Trophoblast cell (in vitro differentiated cells and primary cell): ENCODE measurements at regions not wholly inside any gene's neighbourhood (a gene's known extent, or its start where the extent isn't known, plus 50 kb on each side); places are given as distances from the start of the nearest gene placed in this dataset.

Experiments used
- DNase-seq, 2 donors: peaks; one replicate each; pipeline ENCODE4 v3.0.0-alpha.2; 2016
- H2AFZ ChIP-seq: 2 replicates; pipeline ENCODE4 v1.6.1; 2013; ENCODE audit warnings: low read length, moderate library complexity, mild to moderate bottlenecking; ENCODE audit not compliant: insufficient read depth, poor library complexity
- H2AK5ac ChIP-seq: 2 replicates; pipeline ENCODE4 v1.6.1; 2013; ENCODE audit warnings: mild to moderate bottlenecking, low read length
- H2BK120ac ChIP-seq: 2 replicates; pipeline ENCODE4 v1.6.1; 2013; ENCODE audit warnings: low read length, mild to moderate bottlenecking, moderate library complexity; ENCODE audit not compliant: insufficient read depth, poor library complexity
- H2BK12ac ChIP-seq: 2 replicates; pipeline ENCODE4 v1.6.1; 2013; ENCODE audit warnings: mild to moderate bottlenecking, low read length, moderate library complexity
- H2BK5ac ChIP-seq: 2 replicates; pipeline ENCODE4 v1.6.1; 2013; ENCODE audit warnings: low read length, low read depth, moderate library complexity, mild to moderate bottlenecking; ENCODE audit not compliant: poor library complexity
- H3K14ac ChIP-seq: 2 replicates; pipeline ENCODE4 v1.6.1; 2013; ENCODE audit warnings: mild to moderate bottlenecking, low read length
- H3K18ac ChIP-seq: 2 replicates; pipeline ENCODE4 v1.6.1; 2013; ENCODE audit warnings: mild to moderate bottlenecking, low read length
- H3K23ac ChIP-seq: 2 replicates; pipeline ENCODE4 v1.6.1; 2013; ENCODE audit warnings: low read length
- H3K27ac ChIP-seq: 2 replicates; pipeline ENCODE4 v1.5.1; 2013; ENCODE audit warnings: low read depth, mild to moderate bottlenecking, inconsistent platforms, low read length, moderate library complexity
- H3K27me3 ChIP-seq: 2 replicates; pipeline ENCODE4 v1.6.1; 2013; ENCODE audit warnings: inconsistent platforms, mild to moderate bottlenecking, low read length, moderate library complexity; ENCODE audit not compliant: insufficient read depth
- H3K36me3 ChIP-seq, 2 experiments: 1 replicate in 1 of 2; 2 replicates in 1 of 2; pipeline ENCODE4 v1.6.1; 2013; ENCODE audit warnings: low read length in 2 of 2, mild to moderate bottlenecking in 2 of 2, moderate library complexity in 1 of 2; ENCODE audit not compliant: insufficient read depth in 2 of 2, control insufficient read depth in 1 of 2
- H3K4ac ChIP-seq: 2 replicates; pipeline ENCODE4 v1.6.1; 2013; ENCODE audit warnings: low read depth, mild to moderate bottlenecking, low read length, moderate library complexity
- H3K4me1 ChIP-seq, 2 experiments: 1 replicate in 1 of 2; 2 replicates in 1 of 2; pipeline ENCODE4 v1.6.1; 2013; ENCODE audit warnings: low read length in 2 of 2, mild to moderate bottlenecking in 2 of 2, moderate library complexity in 1 of 2; ENCODE audit not compliant: insufficient read depth in 2 of 2, control insufficient read depth in 1 of 2
- H3K4me2 ChIP-seq: 2 replicates; pipeline ENCODE4 v1.6.1; 2013; ENCODE audit warnings: inconsistent platforms, mild to moderate bottlenecking, low read length, moderate library complexity
- H3K4me3 ChIP-seq: 2 replicates; pipeline ENCODE4 v1.5.1; 2013; ENCODE audit warnings: mild to moderate bottlenecking, low read depth, low read length, inconsistent platforms
- H3K79me1 ChIP-seq: one replicate; pipeline ENCODE4 v1.6.1; 2013; ENCODE audit warnings: low read length
- H3K79me2 ChIP-seq: 2 replicates; pipeline ENCODE4 v1.6.1; 2013; ENCODE audit warnings: low read length, mild to moderate bottlenecking; ENCODE audit not compliant: control insufficient read depth, insufficient read depth, poor library complexity
- H3K9ac ChIP-seq: 2 replicates; pipeline ENCODE4 v1.6.1; 2013; ENCODE audit warnings: mild to moderate bottlenecking, low read length
- H3K9me3 ChIP-seq: 2 replicates; pipeline ENCODE4 v1.6.1; 2013; ENCODE audit warnings: low read depth, mild to moderate bottlenecking, control low read depth, inconsistent platforms, low read length; ENCODE audit not compliant: insufficient read depth
- H4K12ac ChIP-seq: 2 replicates; pipeline ENCODE4 v1.6.1; 2013; ENCODE audit warnings: low read depth, mild to moderate bottlenecking, low read length, moderate library complexity
- H4K8ac ChIP-seq: 2 replicates; pipeline ENCODE4 v1.6.1; 2013; ENCODE audit warnings: low read depth, mild to moderate bottlenecking, low read length, moderate library complexity
- H4K91ac ChIP-seq: one replicate; pipeline ENCODE4 v1.6.1; 2013; ENCODE audit warnings: low read depth, mild to moderate bottlenecking, low read length, moderate library complexity
- WGBS: extraction: QIAGEN DNeasy Blood & Tissue Kit; methylation state at CpG from one replicate; pipeline ENCODE4 v1.1.7; 2013; ENCODE audit warnings: missing lambda C conversion rate; ENCODE audit not compliant: insufficient read length, insufficient coverage; ENCODE audit errors: extremely low coverage; 5-methylcytosine and 5-hydroxymethylcytosine counted together

DNA sequence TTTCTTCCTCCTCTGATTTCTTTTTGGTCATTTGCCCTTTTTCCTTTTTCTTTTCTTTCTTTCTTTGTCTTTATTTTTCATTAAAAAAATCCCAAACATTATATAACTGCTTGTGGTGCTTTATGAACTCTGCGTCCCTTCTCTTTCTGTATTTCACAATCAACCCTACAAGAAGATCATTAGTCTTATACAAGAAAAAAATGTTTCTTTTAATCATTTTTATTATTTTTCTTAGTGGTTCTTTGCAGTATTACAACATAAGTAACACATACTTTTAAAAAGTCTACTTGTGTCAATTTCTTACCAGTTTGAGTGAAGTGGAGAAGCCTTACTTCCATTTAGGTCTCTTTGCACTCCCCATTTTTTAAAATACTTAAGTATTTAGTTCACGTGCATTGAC, 212.7 kb upstream of the SMC2 start:
- no CpG with 5 or more reads among the region's 2 CpGs for WGBS
- Histone ChIP-seq H3K9ac (no peak overlapping the region), H3K4me1 (no peaks in the 10 kb centered on the region), H3K14ac (no peak overlapping the region), H3K79me2 (no peaks in the 10 kb centered on the region), H4K12ac (no peak overlapping the region), H3K9me3 (no peaks in the 10 kb centered on the region), H3K36me3 (no peaks in the 10 kb centered on the region), H3K18ac (no peak overlapping the region), H2AK5ac (no peak overlapping the region), H4K8ac (no peak overlapping the region), H3K79me1 (no peaks in the 10 kb centered on the region), H3K23ac (no peak overlapping the region), H4K91ac (no peak overlapping the region), H3K27me3 (no peaks in the 10 kb centered on the region), H2BK5ac (no peak overlapping the region), H3K4me2 (no peak overlapping the region), H3K4me3 (no peak overlapping the region), H2BK12ac (no peak overlapping the region), H2BK120ac (no peak overlapping the region), H3K27ac (no peak overlapping the region), H2AFZ (no peak overlapping the region), H3K4ac (no peak overlapping the region)
- DNase-seq, result no peak

DNA sequence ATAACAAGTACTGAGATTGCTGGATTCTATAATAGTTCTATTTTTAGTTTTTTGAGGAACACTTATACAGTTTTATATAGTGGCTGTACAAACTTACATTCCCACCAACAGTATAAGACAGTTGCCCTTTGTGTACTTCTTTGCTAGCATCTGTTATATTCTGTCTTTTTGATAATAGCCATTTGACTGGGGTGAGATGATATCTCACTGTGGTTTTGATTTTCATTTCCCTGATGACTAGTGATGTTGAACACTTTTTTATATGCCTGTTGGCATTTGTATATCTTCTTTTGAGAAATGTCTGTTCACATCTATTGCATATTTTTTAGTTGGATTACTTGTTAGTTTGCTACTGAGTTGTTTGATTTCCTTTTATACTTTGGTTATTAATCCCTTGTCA, 204.1 kb upstream of the SMC2 start:
- Histone ChIP-seq H3K18ac (no peak overlapping the region), H3K27ac (no peak overlapping the region), H4K8ac (no peak overlapping the region), H3K36me3 (no peaks in the 10 kb centered on the region), H2BK120ac (no peak overlapping the region), H2AK5ac (no peak overlapping the region), H3K4me1 (no peaks in the 10 kb centered on the region), H3K9ac (no peak overlapping the region), H3K79me1 (no peaks in the 10 kb centered on the region), H2BK5ac (no peak overlapping the region), H3K23ac (no peak overlapping the region), H3K27me3 (no peaks in the 10 kb centered on the region), H3K9me3 (no peaks in the 10 kb centered on the region), H2BK12ac (no peak overlapping the region), H4K12ac (no peak overlapping the region), H3K14ac (no peak overlapping the region), H3K79me2 (no peaks in the 10 kb centered on the region), H3K4me3 (no peak overlapping the region), H2AFZ (no peak overlapping the region), H3K4me2 (no peak overlapping the region), H3K4ac (no peak overlapping the region), H4K91ac (no peak overlapping the region)
- no peak for DNase-seq

DNA sequence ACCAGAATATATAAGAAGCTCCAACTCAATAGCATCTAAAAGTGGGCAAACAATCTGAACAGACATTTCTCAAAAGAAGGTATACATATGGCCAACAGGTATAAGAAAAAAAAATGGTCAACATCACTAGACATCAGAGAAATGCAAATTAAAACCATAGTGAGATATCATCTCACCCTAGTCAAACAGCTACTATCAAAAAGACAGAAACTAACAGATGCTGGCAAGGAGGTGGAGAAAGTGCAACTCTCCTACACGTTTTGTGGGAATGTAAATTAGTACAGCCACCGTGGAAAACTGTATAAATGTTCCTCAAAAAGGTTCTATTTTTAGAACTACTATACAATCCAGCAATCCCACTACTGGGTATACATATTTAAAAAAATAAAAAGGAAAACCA, 199.9 kb upstream of the SMC2 start:
- DNase-seq, result no peak
- no CpG with 5 or more reads among the region's 2 CpGs for WGBS
- no peaks in the 10 kb centered on the region for H3K4me1 ChIP-seq

DNA sequence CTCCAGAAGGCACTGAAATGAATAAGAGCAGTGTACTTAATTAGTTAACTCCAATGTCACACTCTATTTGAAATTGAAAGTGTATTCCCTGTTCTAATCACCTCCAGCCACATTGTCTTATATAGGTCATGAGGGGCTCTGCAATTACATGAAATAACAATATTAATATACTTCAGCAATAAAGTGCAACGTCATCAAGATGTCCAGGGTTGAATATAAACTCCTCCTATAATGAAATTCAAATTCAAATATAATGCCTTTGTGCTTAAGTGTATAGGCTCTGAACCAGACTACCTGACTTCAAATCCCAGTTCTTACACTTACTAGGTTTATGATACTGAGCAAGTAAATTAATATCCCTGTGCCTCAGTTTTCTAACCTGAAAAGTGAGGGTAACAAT, 195.6 kb upstream of the SMC2 start:
- no peak overlapping the region for H3K18ac ChIP-seq
- H3K79me2 ChIP-seq, result no peaks in the 10 kb centered on the region
- no peak for DNase-seq
- H3K27ac ChIP-seq, result no peak overlapping the region
- no peak overlapping the region for H4K12ac ChIP-seq
- no peaks in the 10 kb centered on the region for H3K27me3 ChIP-seq
- H3K36me3 ChIP-seq, result no peaks in the 10 kb centered on the region
- no peak overlapping the region for H3K23ac ChIP-seq
- no peak overlapping the region for H2BK12ac ChIP-seq
- no peak overlapping the region for H2AK5ac ChIP-seq
- no peak overlapping the region for H2BK5ac ChIP-seq
- H4K8ac ChIP-seq, result no peak overlapping the region
- H3K9me3 ChIP-seq, result no peaks in the 10 kb centered on the region
- no CpG with 5 or more reads among the region's 1 CpG for whole genome bisulfite sequencing
- no peak overlapping the region for H2AFZ ChIP-seq
- no peaks in the 10 kb centered on the region for H3K4me1 ChIP-seq
- no peaks in the 10 kb centered on the region for H3K79me1 ChIP-seq
- H3K4me2 ChIP-seq, result no peak overlapping the region
- no peak overlapping the region for H3K4ac ChIP-seq
- H3K9ac ChIP-seq, result no peak overlapping the region
- no peak overlapping the region for H2BK120ac ChIP-seq
- no peak overlapping the region for H4K91ac ChIP-seq
- H3K4me3 ChIP-seq, result no peak overlapping the region
- H3K14ac ChIP-seq, result no peak overlapping the region

More for the DNA sequence above, 199.9 kb upstream of the SMC2 start:
- Histone ChIP-seq H3K27ac (no peak overlapping the region), H4K8ac (no peak overlapping the region), H2AFZ (no peak overlapping the region), H3K36me3 (no peaks in the 10 kb centered on the region), H2AK5ac (no peak overlapping the region), H4K91ac (no peak overlapping the region), H3K9ac (no peak overlapping the region), H3K4me2 (no peak overlapping the region), H3K18ac (no peak overlapping the region), H3K79me1 (no peaks in the 10 kb centered on the region), H3K23ac (no peak overlapping the region), H3K9me3 (no peaks in the 10 kb centered on the region), H2BK5ac (no peak overlapping the region), H3K4me3 (no peak overlapping the region), H3K79me2 (no peaks in the 10 kb centered on the region), H4K12ac (no peak overlapping the region), H3K27me3 (no peaks in the 10 kb centered on the region), H2BK12ac (no peak overlapping the region), H3K4ac (no peak overlapping the region), H2BK120ac (no peak overlapping the region), H3K14ac (no peak overlapping the region)

DNA sequence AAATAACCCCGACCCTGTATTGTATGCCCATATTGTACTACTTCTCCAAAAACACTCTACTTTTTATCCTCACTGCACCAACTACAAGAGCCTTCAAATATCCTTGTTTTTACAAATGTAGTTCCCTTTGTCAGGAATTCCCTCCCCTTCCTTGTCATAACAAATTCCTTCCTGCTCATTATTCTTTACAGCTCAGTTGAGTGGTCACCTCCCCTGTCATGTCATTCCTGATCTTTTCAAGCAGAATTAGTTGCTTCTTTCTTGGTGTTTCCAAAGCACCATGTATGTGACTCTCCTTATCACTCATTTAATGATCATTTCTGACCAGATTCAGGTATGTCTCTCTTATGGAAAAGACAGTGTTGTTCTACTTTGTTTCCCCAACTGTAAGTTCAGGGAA, 194.2 kb upstream of the SMC2 start:
- Histone ChIP-seq H3K9me3 (no peaks in the 10 kb centered on the region), H3K14ac (no peak overlapping the region), H3K79me2 (no peaks in the 10 kb centered on the region), H3K4me1 (no peaks in the 10 kb centered on the region), H3K23ac (no peak overlapping the region), H2AFZ (no peak overlapping the region), H4K91ac (no peak overlapping the region), H3K79me1 (no peaks in the 10 kb centered on the region), H3K27ac (no peak overlapping the region), H3K9ac (no peak overlapping the region), H3K18ac (no peak overlapping the region), H4K8ac (no peak overlapping the region), H2BK5ac (no peak overlapping the region), H3K4me3 (no peak overlapping the region), H3K4ac (no peak overlapping the region), H3K4me2 (no peak overlapping the region), H2BK12ac (no peak overlapping the region), H3K27me3 (no peaks in the 10 kb centered on the region), H2BK120ac (no peak overlapping the region), H4K12ac (no peak overlapping the region), H3K36me3 (no peaks in the 10 kb centered on the region), H2AK5ac (no peak overlapping the region)
- DNase-seq, result no peak
- no CpG with 5 or more reads among the region's 1 CpG for WGBS
